DOHH2 (cell line): ENCODE measurements at regions not wholly inside any gene's neighbourhood (a gene's known extent, or its start where the extent isn't known, plus 50 kb on each side); places are given as distances from the start of the nearest gene placed in this dataset.
"Not testable (repeated sequence)": the region's sequence is repeated elsewhere in the genome, so short reads cannot be mapped to it uniquely, and the experiment has no call there.

Experiments
- H3F3A ChIP-seq: fragments of 200-600 bp; sonication (generic), shearing (Covaris generic); 2 replicates; pipeline ENCODE4 v1.6.0; 2016; ENCODE audit warnings: antibody characterized with exemption, mild to moderate bottlenecking; ENCODE audit not compliant: control insufficient read depth, insufficient read depth
- H3K27ac ChIP-seq: fragments of 200-600 bp; sonication (generic); 2 replicates; pipeline ENCODE4 v1.5.1; 2014; ENCODE audit warnings: low read depth, mild to moderate bottlenecking, low read length, moderate library complexity
- H3K27me3 ChIP-seq: fragments of 200-600 bp; sonication (generic); 2 replicates; pipeline ENCODE4 v1.6.1; 2014; ENCODE audit warnings: mild to moderate bottlenecking, low read length, mixed read lengths; ENCODE audit not compliant: control insufficient read depth
- H3K36me3 ChIP-seq: fragments of 200-600 bp; sonication (generic); 2 replicates; pipeline ENCODE4 v1.6.1; 2014; ENCODE audit warnings: mild to moderate bottlenecking, low read length, moderate library complexity, mixed read lengths; ENCODE audit not compliant: control insufficient read depth
- H3K4me1 ChIP-seq: fragments of 200-600 bp; sonication (generic); 2 replicates; pipeline ENCODE4 v1.6.1; 2014; ENCODE audit warnings: mild to moderate bottlenecking, low read length, mixed read lengths; ENCODE audit not compliant: control insufficient read depth
- H3K4me2 ChIP-seq: fragments of 200-600 bp; sonication (generic); 2 replicates; pipeline ENCODE4 v1.6.0; 2014; ENCODE audit warnings: mild to moderate bottlenecking, low read length, moderate library complexity
- H3K4me3 ChIP-seq: fragments of 200-600 bp; sonication (generic); 2 replicates; pipeline ENCODE4 v1.5.1; 2014; ENCODE audit warnings: mild to moderate bottlenecking, low read length, mixed read lengths
- H3K79me2 ChIP-seq: fragments of 200-600 bp; sonication (generic); 2 replicates; pipeline ENCODE4 v1.6.1; 2014; ENCODE audit warnings: mild to moderate bottlenecking, low read length, mixed read lengths; ENCODE audit not compliant: control insufficient read depth
- H3K9me2 ChIP-seq: fragments of 200-600 bp; sonication (generic); replicated peaks from 2 replicates; pipeline ENCODE4 v1.6.1; 2014; ENCODE audit warnings: mild to moderate bottlenecking, low read length, mixed read lengths; ENCODE audit not compliant: control insufficient read depth
- H3K9me3 ChIP-seq: fragments of 200-600 bp; sonication (generic); 2 replicates; pipeline ENCODE4 v1.6.1; 2014; ENCODE audit warnings: antibody characterized with exemption, low read length, mixed read lengths; ENCODE audit not compliant: control insufficient read depth, insufficient read depth
- H4K20me1 ChIP-seq: fragments of 200-600 bp; sonication (generic); 2 replicates; pipeline ENCODE4 v1.6.0; 2014; ENCODE audit warnings: low read depth, mild to moderate bottlenecking, antibody characterized with exemption, low read length, moderate library complexity; ENCODE audit not compliant: control insufficient read depth, insufficient read depth
- CTCF ChIP-seq: fragments of 200-600 bp; sonication (generic); IDR thresholded peaks from one replicate; pipeline ENCODE4 v1.5.1; 2014; ENCODE audit warnings: antibody characterized with exemption, mild to moderate bottlenecking, low read depth, low read length; ENCODE audit not compliant: poor library complexity, severe bottlenecking
- EZH2phosphoT487 ChIP-seq: fragments of 200-600 bp; sonication (generic); IDR thresholded peaks from 2 replicates; pipeline ENCODE4 v1.6.1; 2017; ENCODE audit warnings: borderline replicate concordance, mild to moderate bottlenecking, antibody characterized with exemption, low read length, moderate library complexity, mixed read lengths

- Histone ChIP-seq H3K4me1 (no peaks in the 10 kb centered on the region), H3K4me2 (no peak overlapping the region), H3K9me2 (no peaks in the 10 kb centered on the region), H3K79me2 (no peaks in the 10 kb centered on the region), H3K4me3 (no peak overlapping the region), H3F3A (no peaks in the 10 kb centered on the region), H3K36me3 (no peaks in the 10 kb centered on the region), H4K20me1 (no peaks in the 10 kb centered on the region), H3K27ac (no peak overlapping the region), H3K27me3 (no peaks in the 10 kb centered on the region), H3K9me3 (no peaks in the 10 kb centered on the region)
- TF ChIP-seq EZH2phosphoT487 (no peak), CTCF (no peak)
These were observed 86.0 kb upstream of the TBX5 start for GRCh38 chr12:114491916-114492315.

- H3K4me2 ChIP-seq, H3K79me2 ChIP-seq, H4K20me1 ChIP-seq, H3K9me3 ChIP-seq, H3K4me1 ChIP-seq, H3K36me3 ChIP-seq, H3K27me3 ChIP-seq, H3K27ac ChIP-seq, H3K4me3 ChIP-seq, H3F3A ChIP-seq, H3K9me2 ChIP-seq: not testable (repeated sequence)
These were observed 79.0 kb upstream of the TBX5 start for GRCh38 chr12:114484822-114485459.

- Histone ChIP-seq H4K20me1 (no peaks in the 10 kb centered on the region), H3K9me3 (no peaks in the 10 kb centered on the region), H3K79me2 (no peaks in the 10 kb centered on the region), H3F3A (no peaks in the 10 kb centered on the region), H3K4me2 (no peak overlapping the region), H3K4me1 (no peaks in the 10 kb centered on the region), H3K27ac (no peak overlapping the region), H3K9me2 (no peaks in the 10 kb centered on the region), H3K36me3 (no peaks in the 10 kb centered on the region), H3K4me3 (no peak overlapping the region), H3K27me3 (peaks cover 2% of the 10 kb centered on the region; the same call in 1 of the 2 replicates)
- no peak for TF ChIP-seq EZH2phosphoT487
- no peak for TF ChIP-seq CTCF
These were observed 78.1 kb upstream of the TBX5 start for GRCh38 chr12:114483996-114484395.

GRCh38 chr12:114481200-114481535, 75.2 kb upstream of the TBX5 start:
- Histone ChIP-seq H4K20me1 (no peaks in the 10 kb centered on the region), H3K9me3 (no peaks in the 10 kb centered on the region), H3K4me2 (no peak overlapping the region), H3K36me3 (no peaks in the 10 kb centered on the region), H3F3A (no peaks in the 10 kb centered on the region), H3K4me1 (no peaks in the 10 kb centered on the region), H3K9me2 (no peaks in the 10 kb centered on the region), H3K79me2 (no peaks in the 10 kb centered on the region), H3K4me3 (no peak overlapping the region), H3K27ac (no peak overlapping the region), H3K27me3 (peaks cover 2% of the 10 kb centered on the region; the same call in 1 of the 2 replicates)
- TF ChIP-seq CTCF = no peak
- no peak for TF ChIP-seq EZH2phosphoT487
